HG03095 (cell line): ENCODE measurements at regions not wholly inside any gene's neighbourhood (a gene's known extent, or its start where the extent isn't known, plus 50 kb on each side); places are given as distances from the start of the nearest gene placed in this dataset.

Experiments used
- ATAC-seq: cut with Tn5 transposase; IDR thresholded peaks from one replicate; pipeline ENCODE4 v1.9.1; 2021; ENCODE audit warnings: moderate library complexity; ENCODE audit not compliant: unreplicated experiment

- ATAC-seq = no peak
Observed at GRCh38 chr1:38272515-38272914, 225.9 kb upstream of the POU3F1 start.

DNA sequence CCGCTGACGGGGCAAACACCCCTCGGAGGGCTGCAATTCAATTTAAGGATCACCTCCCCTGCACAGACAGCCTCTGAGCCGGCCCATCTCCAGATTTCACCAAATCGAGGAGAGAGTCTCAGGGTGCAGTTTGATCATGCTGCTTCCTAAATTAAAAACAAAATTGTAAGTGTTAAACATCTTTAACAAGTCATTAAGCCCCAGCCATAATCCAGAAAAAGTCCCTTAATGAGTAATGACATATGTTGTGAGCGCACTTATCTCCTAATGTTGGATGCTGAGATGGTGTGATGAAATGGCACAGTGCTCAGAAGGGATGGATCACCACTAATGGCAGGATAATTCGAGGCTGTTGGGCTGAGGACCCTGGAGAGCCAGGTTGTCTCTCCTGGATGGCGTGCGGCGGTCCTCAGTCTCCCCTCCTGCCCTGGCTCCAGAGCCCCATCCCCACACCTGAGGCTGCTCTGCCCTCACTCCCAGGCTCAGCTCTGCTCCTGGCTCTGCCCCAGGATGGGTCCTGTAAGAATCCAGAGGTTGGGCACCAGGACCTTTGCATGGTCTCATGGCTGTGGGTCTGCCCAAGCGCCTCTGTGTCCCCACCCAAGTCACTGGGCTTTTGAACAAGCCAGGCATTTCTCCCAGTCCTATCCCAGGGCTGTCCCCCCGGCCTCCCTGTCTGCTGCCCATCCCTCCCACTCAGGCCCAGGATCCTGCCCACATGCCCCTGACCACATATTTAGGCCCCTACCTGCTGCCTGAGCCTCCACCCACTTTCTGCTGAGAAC lies 224.4 kb upstream of the POU3F1 start:
- ATAC-seq = no peak

GRCh38 chr1:38269923-38270848 lies 223.6 kb upstream of the POU3F1 start:
- ATAC-seq = no peak

- ATAC-seq = no peak
Observed at GRCh38 chr1:38268226-38268625, 221.6 kb upstream of the POU3F1 start.

DNA sequence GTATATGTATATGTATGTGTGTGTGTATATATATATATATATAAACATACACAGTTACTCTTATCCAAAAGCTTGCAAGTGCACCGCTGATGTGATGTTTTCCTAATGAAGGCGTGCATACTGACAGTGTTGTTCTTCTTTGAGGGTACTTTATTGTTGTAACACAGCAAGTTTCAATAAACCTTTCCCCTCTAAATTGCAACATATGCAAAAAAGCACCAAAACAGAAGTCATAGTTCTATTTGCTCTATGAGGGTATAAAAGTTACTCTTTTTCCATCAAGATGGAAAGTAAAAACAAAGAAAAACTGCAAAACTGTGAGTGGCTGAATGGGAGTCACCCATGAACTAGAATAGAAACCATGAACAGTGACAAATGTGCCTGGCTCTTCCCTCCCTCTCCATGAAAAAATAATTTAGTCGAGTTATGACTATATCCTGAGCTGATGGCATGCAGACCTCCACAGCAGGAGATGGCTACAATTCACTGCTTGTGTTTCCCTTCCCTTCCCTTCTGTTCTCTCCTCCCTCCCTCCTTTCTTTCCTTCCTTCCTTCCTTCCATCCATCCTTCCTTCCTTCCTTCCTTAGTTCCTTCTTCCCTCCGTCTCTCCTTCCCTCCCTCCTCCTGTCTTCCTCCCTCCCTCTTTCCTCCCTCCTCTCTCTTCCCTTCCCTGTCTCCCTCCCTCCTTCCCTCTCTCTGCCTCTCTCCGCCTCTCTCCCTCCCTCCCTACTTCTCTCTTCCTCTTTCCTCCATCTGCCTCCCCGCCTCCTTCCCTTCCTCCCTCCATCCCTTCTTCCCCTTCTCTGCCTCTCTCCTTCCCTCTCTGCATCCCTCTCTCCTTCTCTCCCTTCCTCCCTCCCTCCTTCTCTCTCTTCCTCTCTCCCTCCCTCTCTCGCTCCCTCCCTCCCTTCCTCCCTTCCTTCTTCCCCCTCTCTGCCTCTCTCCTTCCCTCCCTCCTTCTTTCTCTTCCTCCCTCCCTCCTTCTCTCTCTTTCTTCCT lies 220.7 kb upstream of the POU3F1 start:
- ATAC-seq = no peak

GRCh38 chr1:38266197-38266520 lies 219.6 kb upstream of the POU3F1 start:
- no peak for ATAC-seq

DNA sequence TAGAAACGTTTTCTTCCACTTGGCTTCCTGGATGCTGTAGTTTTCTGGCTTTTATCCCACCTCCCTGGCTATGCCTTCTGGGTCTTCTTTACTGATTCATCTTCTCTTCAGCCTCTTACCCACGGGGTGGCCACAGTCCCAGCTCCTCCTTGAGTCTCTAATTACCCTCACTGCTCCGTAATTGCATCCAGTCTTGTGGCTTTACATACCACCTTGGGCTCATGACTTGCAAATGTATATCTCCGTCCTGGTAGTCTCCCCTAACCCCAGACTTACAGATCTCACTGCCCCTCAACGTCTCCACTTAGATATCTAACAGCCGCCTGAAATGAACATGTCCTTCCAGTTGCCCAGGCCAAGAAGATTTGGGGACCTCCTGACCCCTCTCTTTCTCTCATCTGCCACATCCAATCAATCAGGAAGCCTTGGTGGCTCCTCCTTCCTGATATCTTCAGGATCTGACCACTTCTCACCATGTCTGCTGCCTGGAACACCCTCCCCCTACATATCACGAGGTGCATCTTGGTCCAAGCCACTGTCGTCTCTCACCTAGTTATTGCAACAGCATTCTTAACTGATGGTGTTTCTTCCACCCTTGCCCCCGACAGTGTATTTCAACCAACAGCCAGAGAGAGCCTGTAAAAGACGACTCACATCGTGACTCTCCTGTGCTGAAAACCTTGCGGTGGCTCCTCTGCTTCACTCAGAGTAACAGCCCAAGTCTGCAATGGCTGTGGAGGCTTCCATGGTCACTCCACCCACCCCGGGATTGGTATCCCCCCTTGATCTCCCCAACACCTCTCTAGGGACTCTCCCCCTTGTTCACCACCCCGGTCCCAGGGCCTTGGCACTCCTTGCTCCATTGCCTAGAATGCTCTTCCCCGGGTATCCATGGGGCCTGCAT lies 219.0 kb upstream of the POU3F1 start:
- no peak for ATAC-seq

- ATAC-seq = no peak
Observed at GRCh38 chr1:38263438-38263837, 216.8 kb upstream of the POU3F1 start.

DNA sequence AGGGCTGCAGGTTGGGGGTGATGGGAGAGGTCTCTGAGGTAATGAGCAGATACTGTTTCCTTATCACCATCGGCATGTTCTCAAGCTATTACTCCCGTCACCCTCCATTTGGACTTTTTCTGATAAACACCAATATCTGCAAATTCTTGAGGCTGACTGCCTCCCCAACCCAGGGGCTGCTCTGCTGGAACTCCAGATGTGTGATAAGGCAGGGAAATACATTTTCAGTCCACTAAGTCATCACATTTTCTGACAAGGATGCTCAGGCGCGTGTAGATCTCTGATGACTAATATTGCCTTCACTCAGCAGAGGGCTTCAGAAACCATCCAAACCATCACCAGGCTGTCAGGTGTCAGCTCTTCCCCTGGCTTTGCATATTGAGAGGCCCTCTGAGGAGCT lies 215.0 kb upstream of the POU3F1 start:
- no peak for ATAC-seq

DNA sequence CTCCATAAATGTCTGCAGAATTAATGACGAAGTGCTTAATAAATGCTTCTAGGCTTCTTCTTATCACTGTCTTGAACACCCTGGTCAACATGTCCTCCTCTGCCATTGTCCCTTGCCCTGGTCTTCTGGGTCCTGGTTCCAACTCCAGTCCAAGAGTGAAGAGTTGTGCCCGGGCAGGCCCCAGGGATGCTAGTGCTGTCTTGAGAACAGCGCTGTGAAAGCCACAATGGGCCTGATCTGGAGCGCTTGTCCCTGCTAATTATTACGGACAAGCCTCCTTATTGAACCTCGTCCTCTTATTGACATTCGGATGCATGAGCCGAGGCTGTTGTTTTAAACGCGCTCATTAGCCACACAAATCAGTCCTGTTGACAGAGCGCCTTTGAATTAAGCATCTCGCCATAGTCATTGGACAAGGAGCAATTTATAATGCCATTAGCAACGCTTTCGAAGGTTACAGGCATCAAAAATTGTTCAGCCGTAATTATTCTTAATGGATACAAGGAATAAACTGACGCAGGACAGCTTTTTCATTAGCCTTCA lies 211.6 kb upstream of the POU3F1 start:
- ATAC-seq = no peak

GRCh38 chr1:38257374-38257773 lies 210.8 kb upstream of the POU3F1 start:
- no peak for ATAC-seq

- no peak for ATAC-seq
Observed at GRCh38 chr1:38256072-38256471, 209.5 kb upstream of the POU3F1 start.

- no peak for ATAC-seq
Observed at GRCh38 chr1:38253314-38253713, 206.7 kb upstream of the POU3F1 start.

- ATAC-seq = no peak
Observed at GRCh38 chr1:38250356-38250755, 203.8 kb upstream of the POU3F1 start.

DNA sequence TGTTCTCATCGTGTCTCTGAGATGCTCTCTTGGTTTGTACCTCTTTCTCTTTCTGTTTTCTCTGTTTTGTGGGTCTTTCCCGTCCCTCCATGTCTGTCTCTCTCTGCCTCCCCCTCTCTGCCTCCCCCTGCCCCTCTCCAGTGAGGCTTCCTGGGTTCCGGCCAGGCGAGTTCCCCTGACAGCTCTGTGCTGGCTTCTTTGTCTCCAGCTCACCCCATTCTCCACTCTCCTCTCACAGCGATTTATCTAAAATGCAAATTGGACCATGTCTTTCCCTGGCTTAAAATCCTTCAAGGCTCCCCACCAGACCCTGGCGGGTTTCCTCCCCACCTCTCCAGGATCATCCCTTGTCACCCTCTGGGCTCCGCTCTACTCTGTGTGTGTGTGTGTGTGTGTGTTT lies 202.4 kb upstream of the POU3F1 start:
- no peak for ATAC-seq

- ATAC-seq = no peak
Observed at GRCh38 chr1:38246955-38247952, 200.7 kb upstream of the POU3F1 start.

GRCh38 chr1:38244218-38244845 lies 197.7 kb upstream of the POU3F1 start:
- ATAC-seq = no peak

GRCh38 chr1:38243106-38243505 lies 196.5 kb upstream of the POU3F1 start:
- no peak for ATAC-seq
